ENCODE measurements at regions not wholly inside any gene's neighbourhood (a gene's known extent, or its start where the extent isn't known, plus 50 kb on each side); places are given as distances from the start of the nearest gene placed in this dataset.

- no peak for DNase-seq
These were observed 52.8 kb upstream of the DHX15 start for GRCh38 chr4:24637173-24637572.

- no peak for DNase-seq
These were observed 54.1 kb upstream of the DHX15 start for GRCh38 chr4:24638396-24638875.

- DNase-seq = no peak
These were observed 55.4 kb upstream of the DHX15 start for GRCh38 chr4:24639714-24640113.

- DNase-seq = no peak
These were observed 56.0 kb upstream of the DHX15 start for GRCh38 chr4:24640366-24640765.

GRCh38 chr4:24642981-24643547 is 58.7 kb upstream of the DHX15 start:
- no peak for DNase-seq

GRCh38 chr4:24643774-24644520 is 59.6 kb upstream of the DHX15 start:
- DNase-seq = no peak

- no peak for DNase-seq
These were observed 60.8 kb upstream of the DHX15 start for GRCh38 chr4:24644983-24645764.

GRCh38 chr4:24645765-24646550 is 61.6 kb upstream of the DHX15 start:
- no peak for DNase-seq

GRCh38 chr4:24646798-24647460 is 62.6 kb upstream of the DHX15 start:
- no peak for DNase-seq

GRCh38 chr4:24650849-24651640 is 66.7 kb upstream of the DHX15 start:
- no peak for DNase-seq

- DNase-seq = no peak
These were observed 71.0 kb upstream of the DHX15 start for GRCh38 chr4:24655326-24655725.

- no peak for DNase-seq
These were observed 71.6 kb upstream of the DHX15 start for GRCh38 chr4:24655971-24656370.

GRCh38 chr4:24656906-24657305 is 72.6 kb upstream of the DHX15 start:
- DNase-seq = no peak

GRCh38 chr4:24657768-24658617 is 73.6 kb upstream of the DHX15 start:
- DNase-seq = peak; percentile 61

- no peak for DNase-seq
These were observed 75.0 kb upstream of the DHX15 start for GRCh38 chr4:24659241-24659961.

GRCh38 chr4:24662056-24662455 is 77.7 kb upstream of the DHX15 start:
- no peak for DNase-seq

- no peak for DNase-seq
These were observed 78.2 kb upstream of the DHX15 start for GRCh38 chr4:24662542-24662941.

GRCh38 chr4:24664956-24665355 is 80.6 kb upstream of the DHX15 start:
- no peak for DNase-seq

GRCh38 chr4:24666316-24666715 is 82.0 kb upstream of the DHX15 start:
- no peak for DNase-seq
